K562 (cell line): ENCODE measurements at regions not wholly inside any gene's neighbourhood (a gene's known extent, or its start where the extent isn't known, plus 50 kb on each side); places are given as distances from the start of the nearest gene placed in this dataset.

ENCODE experiments used
- ATAC-seq: fragments of 200-7000 bp; cut with Tn5 transposase; 3 replicates; pipeline ENCODE4 v1.9.1; 2020; ENCODE audit warnings: moderate library complexity
- BruUV-seq: library from RNA; stranded (reverse); fragments of 400-500 nt; replicated peaks from 2 replicates; lab custom pipeline; 2021; lab: Mats Ljungman, UMichigan
- CTCF ChIA-PET: fragments of 300-600 bp; formaldehyde crosslinking; extraction: SDS; loops from one replicate; lab custom pipeline; 2021; ENCODE audit warnings: low intra/inter-chr PET ratio; lab: Yijun Ruan, JAX
- POLR2A ChIA-PET: fragments of 300-600, 350-650 bp; sonication (Branson Sonifier 250); formaldehyde crosslinking; extraction: SDS; loops from one replicate; lab custom pipeline; 2021; ENCODE audit warnings: antibody characterized with exemption, inconsistent platforms; lab: Yijun Ruan, JAX
- DNase-seq, 4 experiments: peaks; one replicate each; pipeline versions ENCODE4 v3.0.0 to v3.0.0-alpha.2; 2011 to 2018; ENCODE audit warnings: low spot score in 3 of 4, mixed read lengths in 3 of 4; ENCODE audit errors: extremely low read depth in 1 of 4
- FAIRE-seq: peaks from 2 replicates; lab custom pipeline; 2011; peaks lifted over from hg19 to GRCh38; lab: Jason Lieb, UNC
- H2AFZ ChIP-seq: 2 replicates; pipeline ENCODE4 v1.6.0; 2011; ENCODE audit warnings: low read depth, low read length, control low read depth, inconsistent platforms
- H3K27ac ChIP-seq: fragments of 200-600 bp; 3 replicates; pipeline ENCODE4 v1.8.0; 2011; ENCODE audit warnings: low read depth, mild to moderate bottlenecking, control low read depth, inconsistent platforms, low read length, moderate library complexity, mixed read lengths; ENCODE audit errors: extremely low read depth
- H3K27me3 ChIP-seq, 2 experiments: fragments of 300-600 bp in 1 of 2; 2 replicates in 1 of 2; 3 replicates in 1 of 2; pipeline versions ENCODE4 v1.6.0 to v1.8.0; 2011; ENCODE audit warnings: inconsistent platforms in 2 of 2, low read length in 2 of 2, mild to moderate bottlenecking in 1 of 2, mixed read lengths in 1 of 2, moderate library complexity in 1 of 2; ENCODE audit not compliant: control insufficient read depth in 2 of 2, insufficient read depth in 2 of 2
- H3K36me3 ChIP-seq: fragments of 300-600 bp; 3 replicates; pipeline ENCODE4 v1.8.0; 2011; ENCODE audit warnings: mild to moderate bottlenecking, low read length, inconsistent platforms; ENCODE audit not compliant: control insufficient read depth, insufficient read depth
- H3K4me1 ChIP-seq, 2 experiments: fragments of 200-600 bp in 1 of 2; replicated peaks in 1 of 2; 2 replicates in 1 of 2; 3 replicates in 1 of 2; pipeline versions ENCODE4 v1.5.1 to v1.8.0; 2011; ENCODE audit warnings: inconsistent platforms in 2 of 2, low read length in 2 of 2, mild to moderate bottlenecking in 1 of 2, mixed read lengths in 1 of 2, moderate library complexity in 1 of 2; ENCODE audit not compliant: control insufficient read depth in 2 of 2, insufficient read depth in 2 of 2
- H3K4me2 ChIP-seq: 2 replicates; pipeline ENCODE4 v1.6.1; 2011; ENCODE audit warnings: low read length, control low read depth, inconsistent platforms, mixed read lengths; ENCODE audit not compliant: insufficient read depth
- H3K4me3 ChIP-seq: fragments of 200-600 bp; sonication (generic), shearing (Covaris generic); 2 replicates; pipeline ENCODE4 v1.5.1; 2016; ENCODE audit warnings: control low read depth, inconsistent platforms
- H3K79me2 ChIP-seq: fragments of 200-600 bp; 3 replicates; pipeline ENCODE4 v1.8.0; 2011; ENCODE audit warnings: low read length, inconsistent platforms; ENCODE audit not compliant: control insufficient read depth, insufficient read depth
- H3K9ac ChIP-seq, 2 experiments: 2 replicates each; pipeline versions ENCODE4 v1.6.0 to v1.6.1; 2011; ENCODE audit warnings: low read depth in 2 of 2, low read length in 2 of 2, control low read depth in 1 of 2, inconsistent platforms in 1 of 2, mild to moderate bottlenecking in 1 of 2, mixed read lengths in 1 of 2; ENCODE audit not compliant: insufficient read depth in 1 of 2
- H3K9me1 ChIP-seq: one replicate; pipeline ENCODE4 v1.6.0; 2011; ENCODE audit warnings: inconsistent platforms, mild to moderate bottlenecking, low read length, moderate library complexity; ENCODE audit not compliant: control insufficient read depth, insufficient read depth
- H3K9me3 ChIP-seq: replicated peaks from 2 replicates; pipeline ENCODE4 v1.5.1; 2011; ENCODE audit warnings: low read depth, low read length, inconsistent platforms; ENCODE audit not compliant: control insufficient read depth, insufficient read depth
- H4K20me1 ChIP-seq: replicated peaks from 2 replicates; pipeline ENCODE4 v1.6.1; 2011; ENCODE audit warnings: low read length, inconsistent platforms, mixed read lengths; ENCODE audit not compliant: control insufficient read depth, insufficient read depth
- BRD9 ChIP-seq: fragments of 450-650 bp; IDR thresholded peaks from 2 replicates; pipeline ENCODE4 v1.6.1; 2018; ENCODE audit warnings: low read depth; ENCODE audit not compliant: partially characterized antibody
- ERF ChIP-seq: fragments of 450-650 bp; formaldehyde crosslinking; IDR thresholded peaks from 2 replicates; pipeline ENCODE4 v1.4.0; 2020; ENCODE audit warnings: mild to moderate bottlenecking, mixed read lengths
- MTF1 ChIP-seq: fragments of 250-450 bp; sonication (Bioruptor Pico); IDR thresholded peaks from 2 replicates; pipeline ENCODE4 v1.9.0; 2021; ENCODE audit warnings: moderate library complexity, mild to moderate bottlenecking, inconsistent platforms, borderline replicate concordance
- POLR2AphosphoS2 ChIP-seq: IDR thresholded peaks from 2 replicates; pipeline ENCODE4 v1.6.1; 2012; ENCODE audit warnings: low read length, improper control_type of control experiment
- SMAD4 ChIP-seq: fragments of 250-450 bp; sonication (Bioruptor Pico); conservative IDR thresholded peaks from 2 replicates; pipeline ENCODE4 v1.8.0; 2021; ENCODE audit warnings: inconsistent platforms, mild to moderate bottlenecking, moderate library complexity
- XRCC3 ChIP-seq: fragments of 450-650 bp; IDR thresholded peaks from 2 replicates; pipeline ENCODE4 v1.6.1; 2017; ENCODE audit warnings: mild to moderate bottlenecking, moderate library complexity
- in situ Hi-C: fragments of 300-500 bp; cut with MboI; formaldehyde crosslinking; loops from 4 replicates; pipeline ENCODE4 v1.15.0; 2018; ENCODE audit warnings: inconsistent platforms, mixed read lengths
- intact Hi-C: fragments of 100-400 bp; cut with micrococcal nuclease; formaldehyde crosslinking; loops from 2 replicates; pipeline ENCODE4 v1.14.2; 2022
- TF ChIP-seq, protein P1 (sequence below): sonication (generic); formaldehyde crosslinking; IDR thresholded peaks from 2 replicates; pipeline ENCODE4 v1.8.0; 2022; ENCODE audit warnings: mild to moderate bottlenecking, missing genetic modification reagents
- TF ChIP-seq, protein P2 (sequence below): sonication (generic); formaldehyde crosslinking; IDR thresholded peaks from 2 replicates; pipeline ENCODE4 v1.4.0; 2020; ENCODE audit warnings: mild to moderate bottlenecking, missing genetic modification reagents
- TF ChIP-seq, protein P3 (sequence below): sonication (generic); formaldehyde crosslinking; IDR thresholded peaks from 2 replicates; pipeline ENCODE4 v1.8.1; 2023; ENCODE audit warnings: mild to moderate bottlenecking, missing genetic modification reagents
- TF ChIP-seq, protein P4 (sequence below): fragments of 250-450 bp; sonication (Bioruptor Pico); IDR thresholded peaks from 2 replicates; pipeline ENCODE4 v1.4.0; 2020; ENCODE audit warnings: mild to moderate bottlenecking, moderate library complexity, borderline replicate concordance

DNA sequence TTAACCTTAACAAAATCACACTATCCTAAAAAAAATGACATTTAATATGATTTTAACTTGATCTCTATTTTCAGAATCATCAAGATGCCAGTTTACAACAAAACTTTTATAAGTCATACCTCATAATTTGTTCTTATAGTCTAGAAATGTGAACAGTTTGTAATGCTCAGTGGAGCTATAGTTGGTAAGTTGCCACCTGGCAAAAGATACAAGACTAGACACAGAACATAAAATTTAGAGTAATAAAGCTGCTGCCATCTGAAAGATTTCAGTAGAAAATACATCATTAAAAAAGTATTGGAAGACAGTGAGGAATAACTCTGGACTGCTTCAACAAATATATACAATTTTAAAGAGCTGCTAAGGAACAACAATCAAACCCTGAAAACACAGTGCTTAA is 233.8 kb downstream of the GABRG2 start:
- Histone ChIP-seq H3K27me3 (no peaks in the 10 kb centered on the region), H3K9me3 (no peaks in the 10 kb centered on the region; the same call in 1 of the 2 replicates), H2AFZ (no peak overlapping the region), H3K27ac (no peak overlapping the region), H3K9ac (no peak overlapping the region), H3K79me2 (no peaks in the 10 kb centered on the region), H3K4me2 (no peak overlapping the region), H3K4me1 (no peaks in the 10 kb centered on the region), H3K4me3 (no peak overlapping the region), H3K9me1 (no peaks in the 10 kb centered on the region), H4K20me1 (no peaks in the 10 kb centered on the region), H3K36me3 (no peaks in the 10 kb centered on the region)
- BruUV-seq: no TSS peak
- ChIA-PET CTCF (no interaction called here), POLR2A (no interaction called here)
- intact Hi-C loops (no loop called here), in situ Hi-C loops (no loop called here)
- FAIRE-seq (no peak), ATAC-seq (no peak), DNase-seq (no peak)
- TF ChIP-seq MTF1 (no peak), BRD9 (no peak), SMAD4 (CRISPR knock-in tag) (no peak), XRCC3 (no peak), ERF (CRISPR knock-in tag) (no peak), POLR2AphosphoS2 (no peak)
- TF ChIP-seq, protein P1, sequence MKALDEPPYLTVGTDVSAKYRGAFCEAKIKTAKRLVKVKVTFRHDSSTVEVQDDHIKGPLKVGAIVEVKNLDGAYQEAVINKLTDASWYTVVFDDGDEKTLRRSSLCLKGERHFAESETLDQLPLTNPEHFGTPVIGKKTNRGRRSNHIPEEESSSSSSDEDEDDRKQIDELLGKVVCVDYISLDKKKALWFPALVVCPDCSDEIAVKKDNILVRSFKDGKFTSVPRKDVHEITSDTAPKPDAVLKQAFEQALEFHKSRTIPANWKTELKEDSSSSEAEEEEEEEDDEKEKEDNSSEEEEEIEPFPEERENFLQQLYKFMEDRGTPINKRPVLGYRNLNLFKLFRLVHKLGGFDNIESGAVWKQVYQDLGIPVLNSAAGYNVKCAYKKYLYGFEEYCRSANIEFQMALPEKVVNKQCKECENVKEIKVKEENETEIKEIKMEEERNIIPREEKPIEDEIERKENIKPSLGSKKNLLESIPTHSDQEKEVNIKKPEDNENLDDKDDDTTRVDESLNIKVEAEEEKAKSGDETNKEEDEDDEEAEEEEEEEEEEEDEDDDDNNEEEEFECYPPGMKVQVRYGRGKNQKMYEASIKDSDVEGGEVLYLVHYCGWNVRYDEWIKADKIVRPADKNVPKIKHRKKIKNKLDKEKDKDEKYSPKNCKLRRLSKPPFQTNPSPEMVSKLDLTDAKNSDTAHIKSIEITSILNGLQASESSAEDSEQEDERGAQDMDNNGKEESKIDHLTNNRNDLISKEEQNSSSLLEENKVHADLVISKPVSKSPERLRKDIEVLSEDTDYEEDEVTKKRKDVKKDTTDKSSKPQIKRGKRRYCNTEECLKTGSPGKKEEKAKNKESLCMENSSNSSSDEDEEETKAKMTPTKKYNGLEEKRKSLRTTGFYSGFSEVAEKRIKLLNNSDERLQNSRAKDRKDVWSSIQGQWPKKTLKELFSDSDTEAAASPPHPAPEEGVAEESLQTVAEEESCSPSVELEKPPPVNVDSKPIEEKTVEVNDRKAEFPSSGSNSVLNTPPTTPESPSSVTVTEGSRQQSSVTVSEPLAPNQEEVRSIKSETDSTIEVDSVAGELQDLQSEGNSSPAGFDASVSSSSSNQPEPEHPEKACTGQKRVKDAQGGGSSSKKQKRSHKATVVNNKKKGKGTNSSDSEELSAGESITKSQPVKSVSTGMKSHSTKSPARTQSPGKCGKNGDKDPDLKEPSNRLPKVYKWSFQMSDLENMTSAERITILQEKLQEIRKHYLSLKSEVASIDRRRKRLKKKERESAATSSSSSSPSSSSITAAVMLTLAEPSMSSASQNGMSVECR: no peak
- TF ChIP-seq, protein P2, sequence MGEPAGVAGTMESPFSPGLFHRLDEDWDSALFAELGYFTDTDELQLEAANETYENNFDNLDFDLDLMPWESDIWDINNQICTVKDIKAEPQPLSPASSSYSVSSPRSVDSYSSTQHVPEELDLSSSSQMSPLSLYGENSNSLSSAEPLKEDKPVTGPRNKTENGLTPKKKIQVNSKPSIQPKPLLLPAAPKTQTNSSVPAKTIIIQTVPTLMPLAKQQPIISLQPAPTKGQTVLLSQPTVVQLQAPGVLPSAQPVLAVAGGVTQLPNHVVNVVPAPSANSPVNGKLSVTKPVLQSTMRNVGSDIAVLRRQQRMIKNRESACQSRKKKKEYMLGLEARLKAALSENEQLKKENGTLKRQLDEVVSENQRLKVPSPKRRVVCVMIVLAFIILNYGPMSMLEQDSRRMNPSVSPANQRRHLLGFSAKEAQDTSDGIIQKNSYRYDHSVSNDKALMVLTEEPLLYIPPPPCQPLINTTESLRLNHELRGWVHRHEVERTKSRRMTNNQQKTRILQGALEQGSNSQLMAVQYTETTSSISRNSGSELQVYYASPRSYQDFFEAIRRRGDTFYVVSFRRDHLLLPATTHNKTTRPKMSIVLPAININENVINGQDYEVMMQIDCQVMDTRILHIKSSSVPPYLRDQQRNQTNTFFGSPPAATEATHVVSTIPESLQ: no peak
- TF ChIP-seq, protein P3, sequence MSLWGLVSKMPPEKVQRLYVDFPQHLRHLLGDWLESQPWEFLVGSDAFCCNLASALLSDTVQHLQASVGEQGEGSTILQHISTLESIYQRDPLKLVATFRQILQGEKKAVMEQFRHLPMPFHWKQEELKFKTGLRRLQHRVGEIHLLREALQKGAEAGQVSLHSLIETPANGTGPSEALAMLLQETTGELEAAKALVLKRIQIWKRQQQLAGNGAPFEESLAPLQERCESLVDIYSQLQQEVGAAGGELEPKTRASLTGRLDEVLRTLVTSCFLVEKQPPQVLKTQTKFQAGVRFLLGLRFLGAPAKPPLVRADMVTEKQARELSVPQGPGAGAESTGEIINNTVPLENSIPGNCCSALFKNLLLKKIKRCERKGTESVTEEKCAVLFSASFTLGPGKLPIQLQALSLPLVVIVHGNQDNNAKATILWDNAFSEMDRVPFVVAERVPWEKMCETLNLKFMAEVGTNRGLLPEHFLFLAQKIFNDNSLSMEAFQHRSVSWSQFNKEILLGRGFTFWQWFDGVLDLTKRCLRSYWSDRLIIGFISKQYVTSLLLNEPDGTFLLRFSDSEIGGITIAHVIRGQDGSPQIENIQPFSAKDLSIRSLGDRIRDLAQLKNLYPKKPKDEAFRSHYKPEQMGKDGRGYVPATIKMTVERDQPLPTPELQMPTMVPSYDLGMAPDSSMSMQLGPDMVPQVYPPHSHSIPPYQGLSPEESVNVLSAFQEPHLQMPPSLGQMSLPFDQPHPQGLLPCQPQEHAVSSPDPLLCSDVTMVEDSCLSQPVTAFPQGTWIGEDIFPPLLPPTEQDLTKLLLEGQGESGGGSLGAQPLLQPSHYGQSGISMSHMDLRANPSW (CRISPR knock-in tag): no peak
- TF ChIP-seq, protein P4, sequence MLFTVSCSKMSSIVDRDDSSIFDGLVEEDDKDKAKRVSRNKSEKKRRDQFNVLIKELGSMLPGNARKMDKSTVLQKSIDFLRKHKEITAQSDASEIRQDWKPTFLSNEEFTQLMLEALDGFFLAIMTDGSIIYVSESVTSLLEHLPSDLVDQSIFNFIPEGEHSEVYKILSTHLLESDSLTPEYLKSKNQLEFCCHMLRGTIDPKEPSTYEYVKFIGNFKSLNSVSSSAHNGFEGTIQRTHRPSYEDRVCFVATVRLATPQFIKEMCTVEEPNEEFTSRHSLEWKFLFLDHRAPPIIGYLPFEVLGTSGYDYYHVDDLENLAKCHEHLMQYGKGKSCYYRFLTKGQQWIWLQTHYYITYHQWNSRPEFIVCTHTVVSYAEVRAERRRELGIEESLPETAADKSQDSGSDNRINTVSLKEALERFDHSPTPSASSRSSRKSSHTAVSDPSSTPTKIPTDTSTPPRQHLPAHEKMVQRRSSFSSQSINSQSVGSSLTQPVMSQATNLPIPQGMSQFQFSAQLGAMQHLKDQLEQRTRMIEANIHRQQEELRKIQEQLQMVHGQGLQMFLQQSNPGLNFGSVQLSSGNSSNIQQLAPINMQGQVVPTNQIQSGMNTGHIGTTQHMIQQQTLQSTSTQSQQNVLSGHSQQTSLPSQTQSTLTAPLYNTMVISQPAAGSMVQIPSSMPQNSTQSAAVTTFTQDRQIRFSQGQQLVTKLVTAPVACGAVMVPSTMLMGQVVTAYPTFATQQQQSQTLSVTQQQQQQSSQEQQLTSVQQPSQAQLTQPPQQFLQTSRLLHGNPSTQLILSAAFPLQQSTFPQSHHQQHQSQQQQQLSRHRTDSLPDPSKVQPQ: no peak
